ENCODE measurements at regions not wholly inside any gene's neighbourhood (a gene's known extent, or its start where the extent isn't known, plus 50 kb on each side); places are given as distances from the start of the nearest gene placed in this dataset.

- H3K23ac ChIP-seq (ENCODE audit: low read length), result no peak overlapping the region
- H3K4ac ChIP-seq (ENCODE audit: low read depth, low read length), result no peak overlapping the region
- no peak for DNase-seq
- no peak overlapping the region for H3K18ac ChIP-seq (ENCODE audit: low read length)
- H3K14ac ChIP-seq (ENCODE audit: low read length), result no peak overlapping the region
- no peaks in the 10 kb centered on the region for H3K79me2 ChIP-seq (ENCODE audit: control insufficient read depth, insufficient read depth, low read length, poor library complexity)
- no peaks in the 10 kb centered on the region for H3K27me3 ChIP-seq (ENCODE audit: insufficient read depth, low read length)
- no peak overlapping the region for H3K27ac ChIP-seq (ENCODE audit: low read depth, low read length)
- no peak overlapping the region for H4K12ac ChIP-seq (ENCODE audit: low read depth, low read length)
- WGBS (ENCODE audit: extremely low coverage, insufficient coverage, insufficient read length), result no CpG with 5 or more reads among the region's 1 CpG
- H3K9me3 ChIP-seq (ENCODE audit: insufficient read depth, low read depth, low read length), result peaks cover under 1% of the 10 kb centered on the region
- H2AK5ac ChIP-seq (ENCODE audit: low read length), result no peak overlapping the region
- no peak overlapping the region for H2AFZ ChIP-seq (ENCODE audit: insufficient read depth, low read length, poor library complexity)
- H2BK120ac ChIP-seq (ENCODE audit: insufficient read depth, low read length, poor library complexity), result no peak overlapping the region
- no peaks in the 10 kb centered on the region for H3K79me1 ChIP-seq (ENCODE audit: low read length)
- H3K36me3 ChIP-seq (ENCODE audit: control insufficient read depth in 1 of 2, insufficient read depth in 2 of 2, low read length in 2 of 2), result no peaks in the 10 kb centered on the region
- no peak overlapping the region for H3K9ac ChIP-seq (ENCODE audit: low read length)
- no peak overlapping the region for H4K8ac ChIP-seq (ENCODE audit: low read depth, low read length)
- no peak overlapping the region for H4K91ac ChIP-seq (ENCODE audit: low read depth, low read length)
- no peak overlapping the region for H2BK5ac ChIP-seq (ENCODE audit: low read depth, low read length, poor library complexity)
- H3K4me3 ChIP-seq (ENCODE audit: low read depth, low read length), result no peak overlapping the region
- H3K4me1 ChIP-seq (ENCODE audit: control insufficient read depth in 1 of 2, insufficient read depth in 2 of 2, low read length in 2 of 2), result no peaks in the 10 kb centered on the region
- H2BK12ac ChIP-seq (ENCODE audit: low read length), result no peak overlapping the region
- H3K4me2 ChIP-seq (ENCODE audit: low read length), result no peak overlapping the region
These were observed 450.1 kb downstream of the BMP2 start for GRCh38 chr20:7217606-7218005.

GRCh38 chr20:7220755-7221154, 453.3 kb downstream of the BMP2 start:
- no CpG with 5 or more reads among the region's 1 CpG for WGBS (ENCODE audit: extremely low coverage, insufficient coverage, insufficient read length)
- Histone ChIP-seq H3K27ac (ENCODE audit: low read depth, low read length) (no peak overlapping the region), H2BK12ac (ENCODE audit: low read length) (no peak overlapping the region), H2BK5ac (ENCODE audit: low read depth, low read length, poor library complexity) (no peak overlapping the region), H3K79me2 (ENCODE audit: control insufficient read depth, insufficient read depth, low read length, poor library complexity) (no peaks in the 10 kb centered on the region), H3K4me1 (ENCODE audit: control insufficient read depth in 1 of 2, insufficient read depth in 2 of 2, low read length in 2 of 2) (no peaks in the 10 kb centered on the region), H3K18ac (ENCODE audit: low read length) (no peak overlapping the region), H4K91ac (ENCODE audit: low read depth, low read length) (no peak overlapping the region), H3K9me3 (ENCODE audit: insufficient read depth, low read depth, low read length) (peaks cover 3% of the 10 kb centered on the region), H3K79me1 (ENCODE audit: low read length) (no peaks in the 10 kb centered on the region), H3K4ac (ENCODE audit: low read depth, low read length) (no peak overlapping the region), H3K27me3 (ENCODE audit: insufficient read depth, low read length) (no peaks in the 10 kb centered on the region), H3K14ac (ENCODE audit: low read length) (no peak overlapping the region), H3K23ac (ENCODE audit: low read length) (no peak overlapping the region), H3K4me2 (ENCODE audit: low read length) (no peak overlapping the region), H2BK120ac (ENCODE audit: insufficient read depth, low read length, poor library complexity) (no peak overlapping the region), H2AFZ (ENCODE audit: insufficient read depth, low read length, poor library complexity) (no peak overlapping the region), H2AK5ac (ENCODE audit: low read length) (no peak overlapping the region), H4K12ac (ENCODE audit: low read depth, low read length) (no peak overlapping the region), H3K9ac (ENCODE audit: low read length) (no peak overlapping the region), H4K8ac (ENCODE audit: low read depth, low read length) (no peak overlapping the region), H3K4me3 (ENCODE audit: low read depth, low read length) (no peak overlapping the region), H3K36me3 (ENCODE audit: control insufficient read depth in 1 of 2, insufficient read depth in 2 of 2, low read length in 2 of 2) (no peaks in the 10 kb centered on the region)
- DNase-seq, result no peak

- H3K79me1 ChIP-seq (ENCODE audit: low read length), result no peaks in the 10 kb centered on the region
- no peak overlapping the region for H3K14ac ChIP-seq (ENCODE audit: low read length)
- H3K4me3 ChIP-seq (ENCODE audit: low read depth, low read length), result no peak overlapping the region
- H3K18ac ChIP-seq (ENCODE audit: low read length), result no peak overlapping the region
- H3K36me3 ChIP-seq (ENCODE audit: control insufficient read depth in 1 of 2, insufficient read depth in 2 of 2, low read length in 2 of 2), result no peaks in the 10 kb centered on the region
- H4K91ac ChIP-seq (ENCODE audit: low read depth, low read length), result no peak overlapping the region
- H2BK12ac ChIP-seq (ENCODE audit: low read length), result no peak overlapping the region
- H4K8ac ChIP-seq (ENCODE audit: low read depth, low read length), result no peak overlapping the region
- H3K9ac ChIP-seq (ENCODE audit: low read length), result no peak overlapping the region
- H3K4me1 ChIP-seq (ENCODE audit: control insufficient read depth in 1 of 2, insufficient read depth in 2 of 2, low read length in 2 of 2), result no peaks in the 10 kb centered on the region
- no peak overlapping the region for H2BK120ac ChIP-seq (ENCODE audit: insufficient read depth, low read length, poor library complexity)
- H3K79me2 ChIP-seq (ENCODE audit: control insufficient read depth, insufficient read depth, low read length, poor library complexity), result no peaks in the 10 kb centered on the region
- no peak overlapping the region for H2BK5ac ChIP-seq (ENCODE audit: low read depth, low read length, poor library complexity)
- no peak overlapping the region for H4K12ac ChIP-seq (ENCODE audit: low read depth, low read length)
- H2AK5ac ChIP-seq (ENCODE audit: low read length), result no peak overlapping the region
- no CpG with 5 or more reads among the region's 2 CpGs for WGBS (ENCODE audit: extremely low coverage, insufficient coverage, insufficient read length)
- no peak overlapping the region for H3K4me2 ChIP-seq (ENCODE audit: low read length)
- H3K23ac ChIP-seq (ENCODE audit: low read length), result no peak overlapping the region
- H3K4ac ChIP-seq (ENCODE audit: low read depth, low read length), result no peak overlapping the region
- no peak for DNase-seq
- H3K27ac ChIP-seq (ENCODE audit: low read depth, low read length), result no peak overlapping the region
- no peak overlapping the region for H2AFZ ChIP-seq (ENCODE audit: insufficient read depth, low read length, poor library complexity)
- H3K27me3 ChIP-seq (ENCODE audit: insufficient read depth, low read length), result no peaks in the 10 kb centered on the region
- H3K9me3 ChIP-seq (ENCODE audit: insufficient read depth, low read depth, low read length), result peaks cover 3% of the 10 kb centered on the region
These were observed 458.7 kb downstream of the BMP2 start for GRCh38 chr20:7226156-7226555.

GRCh38 chr20:7231303-7231702, 463.8 kb downstream of the BMP2 start:
- H2BK12ac ChIP-seq (ENCODE audit: low read length), result no peak overlapping the region
- no peak overlapping the region for H2BK5ac ChIP-seq (ENCODE audit: low read depth, low read length, poor library complexity)
- H3K9ac ChIP-seq (ENCODE audit: low read length), result no peak overlapping the region
- no peak overlapping the region for H4K12ac ChIP-seq (ENCODE audit: low read depth, low read length)
- no peak overlapping the region for H3K4me3 ChIP-seq (ENCODE audit: low read depth, low read length)
- no peak overlapping the region for H3K23ac ChIP-seq (ENCODE audit: low read length)
- H3K27ac ChIP-seq (ENCODE audit: low read depth, low read length), result no peak overlapping the region
- H2AFZ ChIP-seq (ENCODE audit: insufficient read depth, low read length, poor library complexity), result no peak overlapping the region
- H3K36me3 ChIP-seq (ENCODE audit: control insufficient read depth in 1 of 2, insufficient read depth in 2 of 2, low read length in 2 of 2), result no peaks in the 10 kb centered on the region
- DNase-seq, result no peak
- H4K91ac ChIP-seq (ENCODE audit: low read depth, low read length), result no peak overlapping the region
- no peak overlapping the region for H3K14ac ChIP-seq (ENCODE audit: low read length)
- H3K18ac ChIP-seq (ENCODE audit: low read length), result no peak overlapping the region
- H3K79me1 ChIP-seq (ENCODE audit: low read length), result no peaks in the 10 kb centered on the region
- no peak overlapping the region for H4K8ac ChIP-seq (ENCODE audit: low read depth, low read length)
- no peak overlapping the region for H2BK120ac ChIP-seq (ENCODE audit: insufficient read depth, low read length, poor library complexity)
- no peak overlapping the region for H2AK5ac ChIP-seq (ENCODE audit: low read length)
- no peaks in the 10 kb centered on the region for H3K27me3 ChIP-seq (ENCODE audit: insufficient read depth, low read length)
- H3K4me1 ChIP-seq (ENCODE audit: control insufficient read depth in 1 of 2, insufficient read depth in 2 of 2, low read length in 2 of 2), result no peaks in the 10 kb centered on the region
- no peak overlapping the region for H3K4me2 ChIP-seq (ENCODE audit: low read length)
- no peaks in the 10 kb centered on the region for H3K79me2 ChIP-seq (ENCODE audit: control insufficient read depth, insufficient read depth, low read length, poor library complexity)
- H3K9me3 ChIP-seq (ENCODE audit: insufficient read depth, low read depth, low read length), result no peaks in the 10 kb centered on the region
- no peak overlapping the region for H3K4ac ChIP-seq (ENCODE audit: low read depth, low read length)

Data from trophoblast cell (in vitro differentiated cells and primary cell).